ENCODE measurements at regions not wholly inside any gene's neighbourhood (a gene's known extent, or its start where the extent isn't known, plus 50 kb on each side); places are given as distances from the start of the nearest gene placed in this dataset.
"Not testable (repeated sequence)": the region's sequence is repeated elsewhere in the genome, so short reads cannot be mapped to it uniquely, and the experiment has no call there.

GRCh38 chr3:164927728-164928127, 150.6 kb downstream of the SI start:
- DNase-seq, result no peak

GRCh38 chr3:164918905-164919304, 159.4 kb downstream of the SI start:
- no peak for DNase-seq

GRCh38 chr3:164912916-164913315, 165.4 kb downstream of the SI start:
- no peak for DNase-seq

- DNase-seq, result no peak
Observed at GRCh38 chr3:164903820-164904451, 174.4 kb downstream of the SI start.

GRCh38 chr3:164897342-164897741, 181.0 kb downstream of the SI start:
- no peak for DNase-seq

GRCh38 chr3:164890061-164890460, 188.2 kb downstream of the SI start:
- no peak for DNase-seq

GRCh38 chr3:164883171-164883570, 195.1 kb downstream of the SI start:
- no peak for DNase-seq

- DNase-seq, result no peak
Observed at GRCh38 chr3:164879201-164879600, 199.1 kb downstream of the SI start.

GRCh38 chr3:164864454-164864853, 213.8 kb downstream of the SI start:
- no peak for DNase-seq

- DNase-seq, result no peak
Observed at GRCh38 chr3:164852866-164853265, 225.4 kb downstream of the SI start.

- no peak for DNase-seq
Observed at GRCh38 chr3:164851905-164852304, 226.4 kb downstream of the SI start.

GRCh38 chr3:164851204-164851603, 227.1 kb downstream of the SI start:
- no peak for DNase-seq

GRCh38 chr3:164848923-164849322, 229.4 kb downstream of the SI start:
- no peak for DNase-seq

- DNase-seq, result no peak
Observed at GRCh38 chr3:164845739-164846138, 232.6 kb downstream of the SI start.

- no peak for DNase-seq
Observed at GRCh38 chr3:164832216-164832615, 246.1 kb downstream of the SI start.

GRCh38 chr3:164818318-164818717, 260.0 kb downstream of the SI start:
- no peak for DNase-seq

GRCh38 chr3:164814106-164814505, 264.2 kb downstream of the SI start:
- DNase-seq, result no peak

GRCh38 chr3:164812042-164812441, 266.3 kb downstream of the SI start:
- no peak for DNase-seq

- DNase-seq, result no peak
Observed at GRCh38 chr3:164806188-164806587, 272.1 kb downstream of the SI start.

GRCh38 chr3:164794099-164794498, 284.2 kb downstream of the SI start:
- DNase-seq, result no peak

GRCh38 chr3:164791263-164791662, 287.0 kb downstream of the SI start:
- no peak for DNase-seq

- DNase-seq, result not testable (repeated sequence)
Observed at GRCh38 chr3:164784407-164784806, 293.9 kb downstream of the SI start.

GRCh38 chr3:164781755-164782154, 296.5 kb downstream of the SI start:
- DNase-seq, result no peak

GRCh38 chr3:164779816-164780215, 298.5 kb downstream of the SI start:
- DNase-seq, result no peak

GRCh38 chr3:164752812-164753211, 325.5 kb downstream of the SI start:
- DNase-seq, result no peak

- no peak for DNase-seq
Observed at GRCh38 chr3:164748626-164749025, 329.7 kb downstream of the SI start.

All from NCI-H187 treated with DMSO at 0.1 percent for 48 hours (cell line).